Stimulated activated CD8-positive, alpha-beta memory T cell treated with anti-CD3 and anti-CD28 coated beads, Interleukin-15, amount 100 ng/mL, for 4 hours (primary cell): ENCODE measurements at regions not wholly inside any gene's neighbourhood (a gene's known extent, or its start where the extent isn't known, plus 50 kb on each side); places are given as distances from the start of the nearest gene placed in this dataset.

Experiments used
- DNase-seq, 2 donors: peaks; one replicate each; pipeline ENCODE4 v3.0.0-alpha.2; 2020; ENCODE audit warnings: low read depth in 2 of 2

- DNase-seq, result no peak
Measured at GRCh38 chr9:7947577-7947976, 148.0 kb upstream of the DMAC1 start.

- no peak for DNase-seq
Measured at GRCh38 chr9:7946458-7946857, 146.9 kb upstream of the DMAC1 start.

GRCh38 chr9:7944572-7944971 is 145.0 kb upstream of the DMAC1 start:
- DNase-seq, result no peak

- no peak for DNase-seq
Measured at GRCh38 chr9:7937761-7938491, 138.3 kb upstream of the DMAC1 start.

- DNase-seq, result no peak
Measured at GRCh38 chr9:7936996-7937395, 137.4 kb upstream of the DMAC1 start.

- DNase-seq, result no peak
Measured at GRCh38 chr9:7936163-7936562, 136.6 kb upstream of the DMAC1 start.

GRCh38 chr9:7935681-7936080 is 136.1 kb upstream of the DMAC1 start:
- no peak for DNase-seq

- no peak for DNase-seq
Measured at GRCh38 chr9:7932767-7933166, 133.2 kb upstream of the DMAC1 start.

GRCh38 chr9:7930613-7931012 is 131.0 kb upstream of the DMAC1 start:
- DNase-seq, result no peak

GRCh38 chr9:7921545-7922197 is 122.1 kb upstream of the DMAC1 start:
- no peak for DNase-seq

- DNase-seq, result no peak
Measured at GRCh38 chr9:7912037-7912535, 112.5 kb upstream of the DMAC1 start.

- no peak for DNase-seq
Measured at GRCh38 chr9:7910426-7911020, 110.9 kb upstream of the DMAC1 start.

- DNase-seq, result no peak
Measured at GRCh38 chr9:7909537-7909936, 110.0 kb upstream of the DMAC1 start.

- DNase-seq, result no peak
Measured at GRCh38 chr9:7907551-7908337, 108.2 kb upstream of the DMAC1 start.

- DNase-seq, result no peak
Measured at GRCh38 chr9:7906783-7907550, 107.4 kb upstream of the DMAC1 start.

- no peak for DNase-seq
Measured at GRCh38 chr9:7901621-7902020, 102.0 kb upstream of the DMAC1 start.

- DNase-seq, result no peak
Measured at GRCh38 chr9:7900541-7900940, 101.0 kb upstream of the DMAC1 start.

GRCh38 chr9:7899753-7900152 is 100.2 kb upstream of the DMAC1 start:
- no peak for DNase-seq

GRCh38 chr9:7894231-7894630 is 94.7 kb upstream of the DMAC1 start:
- no peak for DNase-seq

- DNase-seq, result no peak
Measured at GRCh38 chr9:7892975-7893374, 93.4 kb upstream of the DMAC1 start.

- no peak for DNase-seq
Measured at GRCh38 chr9:7879551-7880245, 80.1 kb upstream of the DMAC1 start.
